ENCODE measurements at regions not wholly inside any gene's neighbourhood (a gene's known extent, or its start where the extent isn't known, plus 50 kb on each side); places are given as distances from the start of the nearest gene placed in this dataset.

DNA sequence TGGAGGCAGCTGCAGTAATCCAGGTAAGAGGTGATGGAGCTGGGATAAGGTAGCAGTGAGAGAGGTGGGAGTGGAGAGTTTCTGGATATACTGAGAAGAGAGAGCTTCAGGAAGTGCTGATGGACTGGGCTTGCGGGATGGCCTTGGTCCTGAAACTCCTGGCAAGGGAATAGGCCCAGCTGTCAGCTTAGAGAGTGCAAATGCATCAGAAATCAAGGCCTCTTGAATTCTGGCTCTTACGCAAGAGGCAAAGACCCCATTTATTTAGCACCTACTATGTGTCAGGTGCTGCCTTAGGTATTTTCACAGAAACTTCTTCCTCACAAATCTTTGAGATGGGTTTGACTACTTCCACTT, 227.2 kb upstream of the MAP3K1 start:
- TF ChIP-seq POLR2AphosphoS5 (IDR thresholded peaks at IDR 0.05; ENCODE audit: low read depth, low read length) (no peak), TAF1 (IDR thresholded peaks at IDR 0.05; ENCODE audit: borderline replicate concordance, insufficient read depth, low read length) (no peak)

Measured in PFSK-1 (cell line).